Ishikawa (cell line): ENCODE measurements at regions not wholly inside any gene's neighbourhood (a gene's known extent, or its start where the extent isn't known, plus 50 kb on each side); places are given as distances from the start of the nearest gene placed in this dataset.

ENCODE experiments used
- CEBPB ChIP-seq: IDR thresholded peaks from 2 replicates; pipeline ENCODE4 v1.6.1; 2012
- EP300 ChIP-seq: IDR thresholded peaks from 2 replicates; pipeline ENCODE4 v1.6.1; 2012; ENCODE audit warnings: borderline replicate concordance
- FOXM1 ChIP-seq: IDR thresholded peaks from 2 replicates; pipeline ENCODE4 v1.6.1; 2012; ENCODE audit warnings: low read depth, borderline replicate concordance
- MAX ChIP-seq: IDR thresholded peaks from 2 replicates; pipeline ENCODE4 v1.6.1; 2012
- NFIC ChIP-seq: IDR thresholded peaks from 2 replicates; pipeline ENCODE4 v1.6.1; 2012
- RAD21 ChIP-seq: IDR thresholded peaks from 2 replicates; pipeline ENCODE4 v1.6.1; 2012; ENCODE audit warnings: low read depth
- REST ChIP-seq: IDR thresholded peaks from 2 replicates; pipeline ENCODE4 v1.6.1; 2012; ENCODE audit warnings: low read depth, mild to moderate bottlenecking
- TAF1 ChIP-seq: IDR thresholded peaks from 2 replicates; pipeline ENCODE4 v1.6.1; 2012; ENCODE audit warnings: low read depth, mild to moderate bottlenecking
- TCF12 ChIP-seq: IDR thresholded peaks from 2 replicates; pipeline ENCODE4 v1.6.1; 2012; ENCODE audit warnings: low read depth
- USF1 ChIP-seq: IDR thresholded peaks from 2 replicates; pipeline ENCODE4 v1.6.1; 2012
- YY1 ChIP-seq: IDR thresholded peaks from 2 replicates; pipeline ENCODE4 v1.6.1; 2012; ENCODE audit warnings: low read depth

GRCh38 chr22:47568700-47569099 is 806.2 kb downstream of the TBC1D22A start:
- no peak for TF ChIP-seq EP300
- TF ChIP-seq NFIC = no peak
- no peak for TF ChIP-seq MAX
- no peak for TF ChIP-seq REST
- no peak for TF ChIP-seq TAF1
- TF ChIP-seq TCF12 = no peak
- no peak for TF ChIP-seq YY1
- TF ChIP-seq FOXM1 = no peak
- TF ChIP-seq CEBPB = no peak
- no peak for TF ChIP-seq USF1
- TF ChIP-seq RAD21 = no peak
